ENCODE measurements at regions not wholly inside any gene's neighbourhood (a gene's known extent, or its start where the extent isn't known, plus 50 kb on each side); places are given as distances from the start of the nearest gene placed in this dataset.

- DNase-seq: no peak
Observed at GRCh38 chr14:26395726-26396125, 202.1 kb downstream of the NOVA1 start.

DNA sequence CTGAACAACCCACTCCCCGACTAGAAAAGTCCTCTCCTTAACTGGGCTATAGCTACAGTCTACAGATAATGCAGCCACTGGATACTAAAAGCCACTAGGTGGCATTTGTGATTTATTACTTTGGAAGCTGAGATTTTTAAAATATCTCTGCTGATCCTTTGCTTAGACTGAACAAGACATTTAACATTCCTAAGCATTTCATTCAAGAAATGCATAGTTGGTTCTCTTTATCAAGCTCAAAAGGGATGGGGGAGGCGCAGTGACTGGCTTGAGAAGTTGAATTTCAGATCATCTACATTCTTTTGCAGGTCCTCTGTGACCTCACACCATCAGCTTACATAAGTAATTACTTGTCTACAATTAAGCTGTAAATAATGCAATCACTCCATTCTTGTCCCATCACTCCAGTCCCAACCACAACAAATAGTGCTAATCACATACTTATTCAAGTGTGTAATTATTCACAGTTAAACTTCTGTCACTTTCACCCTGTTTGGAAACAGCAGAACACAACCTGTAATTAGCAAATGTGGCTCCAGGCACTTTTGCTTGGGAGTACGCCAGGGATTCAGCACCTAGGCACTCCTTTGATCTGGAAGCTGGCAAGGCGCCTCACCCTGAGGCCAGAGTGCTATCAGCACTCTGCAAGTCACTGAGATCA is 203.6 kb downstream of the NOVA1 start:
- DNase-seq: no peak

- no peak for DNase-seq
Observed at GRCh38 chr14:26392498-26392897, 205.3 kb downstream of the NOVA1 start.

DNA sequence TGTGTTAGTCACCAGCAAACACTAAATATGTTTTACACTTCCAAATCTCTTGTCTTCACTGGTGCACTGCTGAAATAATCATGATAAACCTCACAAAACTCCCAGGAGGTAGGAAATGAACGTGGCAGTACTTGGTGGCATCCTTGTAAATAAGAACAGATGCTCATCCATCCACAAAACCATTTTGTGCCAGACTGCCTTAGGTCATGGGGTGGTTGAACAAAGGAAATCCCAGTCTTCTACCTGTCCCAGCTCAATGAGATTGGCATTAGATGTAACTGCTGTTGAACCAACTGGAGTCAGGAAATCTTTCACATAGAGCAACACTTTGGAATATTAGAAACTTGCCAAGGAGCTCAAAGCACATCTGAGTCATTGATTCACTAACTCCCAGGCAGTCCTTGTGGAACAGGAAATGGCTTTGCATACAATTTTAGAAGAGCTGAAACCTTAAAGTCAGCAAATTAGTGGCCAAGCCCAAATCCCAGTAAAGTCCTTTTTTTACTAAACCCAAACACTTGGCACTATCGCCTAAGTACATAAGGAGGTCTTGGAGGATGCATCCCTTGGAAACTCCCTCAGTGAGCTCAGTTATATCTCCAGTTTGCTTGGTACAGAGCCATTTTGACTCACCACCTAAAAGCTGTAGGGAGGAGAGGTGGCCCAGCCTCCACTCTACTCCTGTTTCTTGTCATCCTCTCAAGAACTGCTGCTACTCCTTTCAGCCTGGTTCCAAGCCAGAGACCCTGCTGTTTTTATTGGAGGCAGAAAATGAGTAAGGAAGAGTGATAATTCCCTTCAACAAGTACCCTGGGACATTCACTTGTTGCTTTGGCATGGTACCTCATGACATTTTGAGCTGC is 208.0 kb downstream of the NOVA1 start:
- DNase-seq: no peak

- no peak for DNase-seq
Observed at GRCh38 chr14:26385310-26385709, 212.5 kb downstream of the NOVA1 start.

DNA sequence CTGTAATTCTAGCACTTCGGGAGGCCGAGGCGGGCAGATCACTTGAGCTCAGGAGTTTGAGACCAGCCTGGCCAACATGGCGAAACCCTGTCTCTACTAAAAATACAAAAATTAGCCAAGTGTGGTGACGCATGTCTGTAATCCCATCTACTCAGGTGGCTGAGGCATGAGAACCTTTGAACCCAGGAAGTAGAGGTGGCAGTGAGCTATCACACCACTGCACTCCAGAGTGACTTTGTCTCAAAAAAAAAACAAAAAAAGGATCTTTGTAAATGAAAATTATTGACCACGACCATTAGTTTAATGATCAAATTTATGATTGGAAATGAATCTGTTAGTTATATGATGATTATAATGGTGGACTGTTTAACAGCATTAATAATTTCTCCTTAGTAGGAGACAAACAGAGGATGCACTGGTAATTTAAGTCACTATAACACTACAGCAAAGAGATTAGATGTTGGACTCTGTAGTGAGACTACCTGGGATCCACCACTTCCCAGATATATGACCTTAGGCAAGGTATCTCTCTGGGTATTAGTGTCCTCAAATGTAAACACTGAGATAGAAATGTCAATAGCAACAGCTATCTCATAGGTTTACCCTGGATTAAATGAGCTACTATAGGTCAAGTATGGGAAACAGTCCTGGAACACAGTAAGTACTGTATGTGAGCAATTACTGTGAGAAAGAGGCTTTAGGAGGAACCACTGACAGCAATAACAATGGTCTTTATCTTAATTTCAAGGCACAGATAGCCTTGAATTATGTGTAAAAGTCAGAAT is 214.7 kb downstream of the NOVA1 start:
- no peak for DNase-seq

DNA sequence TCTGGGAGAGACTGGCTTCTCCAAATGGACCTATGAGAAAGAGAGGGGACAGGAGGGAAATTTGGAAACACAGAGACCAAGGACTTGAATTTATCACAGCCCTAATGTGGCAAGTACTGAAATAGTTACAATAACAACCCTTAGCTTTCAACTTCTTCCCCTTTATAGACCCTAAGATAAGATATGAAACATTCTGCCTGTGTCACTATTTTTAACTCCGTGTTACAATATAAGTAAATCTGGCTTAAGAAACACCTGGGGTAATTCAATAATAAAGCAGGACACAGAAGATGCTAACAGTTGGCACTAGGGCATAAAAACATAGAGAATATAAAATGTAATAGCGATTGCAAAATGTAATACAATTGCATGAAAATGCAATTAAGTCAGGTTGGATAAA is 216.4 kb downstream of the NOVA1 start:
- DNase-seq: no peak

DNA sequence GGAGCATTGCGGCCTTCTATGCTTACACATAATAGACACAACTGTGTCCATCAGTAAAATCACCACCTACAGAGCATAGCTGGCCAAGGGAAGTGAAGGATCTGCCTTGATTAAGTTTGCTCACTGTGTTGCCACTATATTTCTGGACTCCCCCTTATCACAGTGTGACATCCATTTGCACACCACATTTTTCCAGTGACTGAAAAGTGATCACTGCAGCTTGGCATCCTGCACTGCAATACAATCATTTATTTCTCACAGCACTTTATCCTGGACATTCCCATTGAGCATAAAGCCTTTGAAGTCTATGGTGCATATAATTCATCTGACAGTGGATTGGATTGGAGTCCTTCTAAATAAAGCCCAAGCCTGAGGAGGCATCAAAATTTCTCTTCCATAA is 217.2 kb downstream of the NOVA1 start:
- no peak for DNase-seq

GRCh38 chr14:26379951-26380350 is 217.9 kb downstream of the NOVA1 start:
- DNase-seq: no peak

DNA sequence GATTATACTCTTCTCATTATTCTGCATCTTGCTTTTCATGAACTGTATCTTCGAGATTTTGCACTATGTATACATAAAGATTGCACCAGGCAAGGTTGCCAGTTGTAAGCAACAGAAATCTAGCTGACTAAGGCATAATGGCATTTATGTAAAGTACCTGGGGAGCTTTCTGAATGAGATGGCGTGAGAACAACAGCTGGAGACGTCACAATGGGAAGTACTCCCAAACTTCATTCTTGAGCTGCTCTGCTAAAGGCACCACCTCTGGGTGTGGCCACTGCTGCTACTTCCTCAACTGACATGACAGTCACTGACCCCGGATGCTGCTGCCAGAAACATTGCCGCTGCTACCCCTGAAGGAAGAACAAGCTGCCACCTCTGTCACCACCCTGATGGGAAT is 220.7 kb downstream of the NOVA1 start:
- no peak for DNase-seq

DNA sequence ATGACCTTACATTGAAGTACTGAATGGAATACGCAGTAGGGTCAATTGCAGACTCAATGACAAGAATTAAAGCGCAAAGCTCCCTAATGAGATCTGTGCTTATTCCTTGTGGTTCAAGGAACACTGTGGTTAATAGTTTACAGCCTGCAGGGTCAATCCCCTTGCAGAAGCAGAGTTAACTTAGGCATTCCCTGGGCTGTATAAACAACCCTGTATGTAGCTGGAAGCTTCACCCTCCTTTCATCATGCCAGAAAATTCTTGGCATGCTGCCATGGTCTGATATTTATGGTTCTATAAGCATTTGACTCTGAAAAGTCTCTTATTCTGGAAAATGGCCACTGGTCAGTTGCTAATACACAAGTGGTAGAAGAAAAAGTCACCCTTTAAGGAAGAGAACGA is 227.7 kb downstream of the NOVA1 start:
- no peak for DNase-seq

GRCh38 chr14:26363689-26364088 is 234.1 kb downstream of the NOVA1 start:
- no peak for DNase-seq

DNA sequence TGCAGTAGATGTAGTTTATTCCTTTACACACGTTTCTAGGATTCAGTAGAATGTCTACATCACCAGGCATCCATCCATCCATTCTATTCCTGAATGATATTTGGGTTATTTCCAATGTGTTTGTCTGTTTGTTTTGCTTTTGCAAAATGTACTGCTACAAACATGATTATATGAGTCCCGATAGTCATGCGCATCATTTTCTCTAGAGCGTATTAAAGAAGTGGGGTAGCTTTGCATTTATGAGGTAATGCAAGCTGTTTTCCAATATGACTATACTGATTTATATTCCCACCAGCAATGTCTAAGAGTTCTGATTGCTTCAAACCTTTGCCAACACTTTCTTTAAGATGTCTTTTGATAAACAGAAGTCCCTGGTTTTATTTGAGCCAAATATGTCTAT is 253.2 kb downstream of the NOVA1 start:
- no peak for DNase-seq

- no peak for DNase-seq
Observed at GRCh38 chr14:26339381-26339780, 258.5 kb downstream of the NOVA1 start.

GRCh38 chr14:26338231-26338630 is 259.6 kb downstream of the NOVA1 start:
- DNase-seq: no peak

- DNase-seq: no peak
Observed at GRCh38 chr14:26334288-26334687, 263.5 kb downstream of the NOVA1 start.

- DNase-seq: no peak
Observed at GRCh38 chr14:26332966-26333365, 264.9 kb downstream of the NOVA1 start.

- no peak for DNase-seq
Observed at GRCh38 chr14:26330982-26331381, 266.9 kb downstream of the NOVA1 start.

DNA sequence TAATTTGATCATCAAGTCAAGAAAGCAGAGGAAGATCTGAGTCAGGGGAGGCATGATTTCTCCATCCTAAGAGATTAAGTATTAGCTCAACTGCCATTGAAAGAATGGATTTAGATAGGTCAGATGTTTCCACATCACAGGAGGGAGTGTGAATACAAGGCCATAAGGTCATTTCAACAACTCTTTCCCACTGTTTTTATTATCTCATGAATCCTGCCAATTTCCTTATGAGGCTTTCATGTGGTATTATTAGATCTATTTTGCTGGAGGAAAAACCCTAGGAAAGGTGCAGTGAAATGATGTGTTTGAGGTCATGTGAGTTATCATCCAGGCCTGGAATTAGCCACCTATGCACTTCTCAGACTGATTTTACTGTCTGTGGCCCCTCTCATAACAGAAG is 269.0 kb downstream of the NOVA1 start:
- no peak for DNase-seq

DNA sequence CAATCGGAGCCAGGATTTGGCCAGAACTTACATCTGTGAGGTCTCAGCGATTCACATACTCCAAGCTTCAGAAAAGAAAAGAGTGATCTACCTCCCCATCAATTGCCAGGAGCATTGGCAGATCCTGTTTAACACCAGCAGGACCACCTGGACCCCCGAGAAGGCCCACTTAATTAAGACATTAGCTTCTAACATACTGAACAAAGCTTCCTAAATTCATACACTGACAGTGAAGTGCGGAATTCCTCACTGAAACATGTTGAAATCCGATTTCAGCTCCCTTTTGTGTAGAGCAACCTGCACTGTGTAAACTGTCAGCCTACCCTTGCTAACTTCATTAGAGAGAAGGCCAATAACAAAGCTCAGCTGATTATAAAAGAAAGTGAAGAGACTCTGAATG is 274.0 kb downstream of the NOVA1 start:
- DNase-seq: no peak

GRCh38 chr14:26320886-26321285 is 276.9 kb downstream of the NOVA1 start:
- DNase-seq: no peak

DNA sequence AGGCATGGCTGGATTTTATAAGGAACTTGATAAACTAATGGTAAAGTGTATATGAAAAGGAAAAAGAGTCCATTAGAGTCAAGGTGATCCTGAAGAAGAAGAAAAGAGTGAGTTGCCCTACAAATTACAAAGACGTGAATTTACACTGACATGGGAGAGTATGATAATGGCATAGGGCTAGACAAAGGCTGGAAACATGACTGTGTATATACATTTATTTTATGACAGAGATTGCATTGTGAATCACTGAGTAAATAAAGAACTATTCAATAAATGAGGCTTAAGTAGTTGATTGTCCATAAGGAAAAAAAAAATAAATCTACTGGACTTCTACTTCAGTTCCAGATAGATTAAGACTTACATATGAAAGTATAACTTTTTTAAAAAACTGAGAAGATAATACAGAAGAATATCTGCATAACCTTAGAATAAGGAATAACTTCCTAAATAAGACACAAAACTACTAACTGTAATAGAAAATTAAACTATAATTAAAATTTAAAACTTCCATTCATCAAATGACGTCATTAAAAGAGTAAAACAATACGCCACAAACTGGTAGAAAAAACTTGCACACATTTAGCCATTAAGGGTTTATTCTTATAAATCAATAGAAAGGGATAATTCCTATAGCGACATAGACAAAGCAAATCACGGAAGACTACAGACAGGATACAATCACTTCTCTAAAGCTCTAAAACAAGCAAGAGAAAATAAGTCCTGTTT is 278.5 kb downstream of the NOVA1 start:
- DNase-seq: no peak

DNA sequence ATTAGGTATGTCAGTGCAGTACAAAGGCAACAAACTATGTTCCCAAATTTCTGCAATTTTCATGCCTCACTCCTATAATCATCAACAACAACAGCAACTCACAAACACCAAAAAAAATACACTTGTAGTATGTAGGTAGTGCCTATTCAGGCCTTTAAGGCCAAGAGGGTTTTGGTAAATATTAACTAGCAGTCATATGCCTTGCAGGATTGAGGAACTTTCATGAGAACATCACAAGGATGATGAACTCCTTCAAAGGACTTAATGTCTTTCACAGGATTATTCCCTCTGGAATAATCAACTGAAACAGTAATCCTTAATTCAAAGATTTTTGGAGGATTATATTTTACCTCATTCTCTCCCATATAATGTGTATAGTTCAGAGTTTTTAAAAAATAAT is 293.8 kb downstream of the NOVA1 start:
- DNase-seq: no peak

All from activated CD4-positive, alpha-beta T cell treated with anti-CD3 and anti-CD28 coated beads, Interleukin-2, amount 50 U/mL, for 16 hours (primary cell).